ENCODE measurements at regions not wholly inside any gene's neighbourhood (a gene's known extent, or its start where the extent isn't known, plus 50 kb on each side); places are given as distances from the start of the nearest gene placed in this dataset.
"Not testable (repeated sequence)": the region's sequence is repeated elsewhere in the genome, so short reads cannot be mapped to it uniquely, and the experiment has no call there.

GRCh38 chr5:87589587-87589986 lies 176.9 kb upstream of the CCNH start:
- 70 to 76% methylated on average over 2 of the region's 2 CpGs for WGBS, 2 donors
- Histone ChIP-seq H3K36me3 (no peaks in the 10 kb centered on the region), H3K4me3 (no peak overlapping the region), H3K27me3 (no peaks in the 10 kb centered on the region), H3K4me1 (no peaks in the 10 kb centered on the region), H3K27ac (no peak overlapping the region), H3K9me3 (peaks cover 0 to 5% (median 0%) of the 10 kb centered on the region in 11 donors)
- no peak for DNase-seq
- intact Hi-C loops (cut with DNase I): no loop called here
- ATAC-seq: no peak
- no peak for TF ChIP-seq CTCF (IDR thresholded peaks at IDR 0.05)

- no peak for TF ChIP-seq CTCF (IDR thresholded peaks at IDR 0.05)
- Histone ChIP-seq H3K27ac (no peak overlapping the region), H3K4me1 (no peaks in the 10 kb centered on the region), H3K36me3 (no peaks in the 10 kb centered on the region), H3K27me3 (no peaks in the 10 kb centered on the region), H3K4me3 (no peak overlapping the region), H3K9me3 (peaks cover 0 to 9% (median 0%) of the 10 kb centered on the region in 11 donors)
- ATAC-seq (no peak), DNase-seq (no peak)
- WGBS, 2 donors: 55 to 69% methylated on average over 4 of the region's 4 CpGs
- intact Hi-C loops (cut with DNase I): no loop called here
Observed at GRCh38 chr5:87588316-87588715, 175.6 kb upstream of the CCNH start.

- intact Hi-C loops (cut with DNase I); ATAC-seq; H3K27ac ChIP-seq; DNase-seq; H3K9me3 ChIP-seq; H3K4me1 ChIP-seq; H3K4me3 ChIP-seq; H3K27me3 ChIP-seq; H3K36me3 ChIP-seq: not testable (repeated sequence)
Observed at GRCh38 chr5:87583704-87584103, 171.0 kb upstream of the CCNH start.

GRCh38 chr5:87582149-87582548 lies 169.4 kb upstream of the CCNH start:
- Histone ChIP-seq H3K27ac (no peak overlapping the region), H3K27me3 (no peaks in the 10 kb centered on the region), H3K9me3 (peaks cover 0 to 8% (median 0%) of the 10 kb centered on the region in 11 donors), H3K4me1 (no peaks in the 10 kb centered on the region), H3K36me3 (no peaks in the 10 kb centered on the region), H3K4me3 (no peak overlapping the region)
- DNase-seq: no peak
- WGBS, 2 donors: 87 to 92% methylated on average over 4 of the region's 4 CpGs
- intact Hi-C loops (cut with DNase I): no loop called here
- no peak for ATAC-seq
- TF ChIP-seq CTCF (IDR thresholded peaks at IDR 0.05): no peak

GRCh38 chr5:87581661-87582060 lies 168.9 kb upstream of the CCNH start:
- TF ChIP-seq CTCF (IDR thresholded peaks at IDR 0.05): no peak
- DNase-seq (no peak), ATAC-seq (no peak)
- WGBS, 2 donors: 82 to 92% methylated on average over 1 of the region's 1 CpG
- no peaks in the 10 kb centered on the region for H3K36me3 ChIP-seq
- H3K4me3 ChIP-seq: no peak overlapping the region
- no peak overlapping the region for H3K27ac ChIP-seq
- no peaks in the 10 kb centered on the region for H3K4me1 ChIP-seq
- H3K27me3 ChIP-seq: no peaks in the 10 kb centered on the region
- intact Hi-C loops (cut with DNase I): no loop called here
- H3K9me3 ChIP-seq: peaks cover 0 to 8% (median 0%) of the 10 kb centered on the region in 11 donors

All from heart right ventricle (tissue), 16 donors.